ENCODE measurements at regions not wholly inside any gene's neighbourhood (a gene's known extent, or its start where the extent isn't known, plus 50 kb on each side); places are given as distances from the start of the nearest gene placed in this dataset.

DNA sequence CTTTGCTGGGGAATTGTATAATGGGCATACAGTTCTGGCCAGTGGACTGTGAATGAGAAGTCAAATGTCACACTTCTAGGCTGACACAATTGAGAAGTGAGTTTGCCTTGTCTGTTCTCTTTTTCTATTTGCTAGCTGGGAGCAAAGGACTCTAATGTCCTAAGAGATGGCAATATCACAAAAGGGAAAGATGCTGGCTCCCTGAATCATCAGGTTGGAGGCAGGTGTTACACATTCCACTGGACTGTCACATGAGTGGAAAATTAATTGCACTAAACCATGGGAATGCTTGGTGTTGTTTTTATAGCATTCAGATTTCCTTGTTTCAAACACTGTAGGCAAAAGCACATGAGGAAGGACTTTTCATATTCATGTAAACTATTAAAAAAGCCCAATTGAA, 388.3 kb downstream of the ADAM29 start (continued):
- TF ChIP-seq CREM (CRISPR knock-in tag; IDR thresholded peaks at IDR 0.05): no peak
- TF ChIP-seq, protein P1, sequence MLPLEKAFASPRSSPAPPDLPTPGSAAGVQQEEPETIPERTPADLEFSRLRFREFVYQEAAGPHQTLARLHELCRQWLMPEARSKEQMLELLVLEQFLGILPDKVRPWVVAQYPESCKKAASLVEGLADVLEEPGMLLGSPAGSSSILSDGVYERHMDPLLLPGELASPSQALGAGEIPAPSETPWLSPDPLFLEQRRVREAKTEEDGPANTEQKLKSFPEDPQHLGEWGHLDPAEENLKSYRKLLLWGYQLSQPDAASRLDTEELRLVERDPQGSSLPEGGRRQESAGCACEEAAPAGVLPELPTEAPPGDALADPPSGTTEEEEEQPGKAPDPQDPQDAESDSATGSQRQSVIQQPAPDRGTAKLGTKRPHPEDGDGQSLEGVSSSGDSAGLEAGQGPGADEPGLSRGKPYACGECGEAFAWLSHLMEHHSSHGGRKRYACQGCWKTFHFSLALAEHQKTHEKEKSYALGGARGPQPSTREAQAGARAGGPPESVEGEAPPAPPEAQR (CRISPR knock-in tag; IDR thresholded peaks at IDR 0.05): no peak
- TF ChIP-seq MYBL2 (CRISPR knock-in tag; IDR thresholded peaks at IDR 0.05): no peak
- no peak for TF ChIP-seq ZNF121 (CRISPR knock-in tag; IDR thresholded peaks at IDR 0.05)
- no peak for TF ChIP-seq MAX (CRISPR knock-in tag; IDR thresholded peaks at IDR 0.05)
- no peak for TF ChIP-seq GRHL2 (CRISPR knock-in tag; IDR thresholded peaks at IDR 0.05; ENCODE audit: insufficient replicate concordance, severe bottlenecking)
- TF ChIP-seq GTF2I (CRISPR knock-in tag; conservative IDR thresholded peaks at IDR 0.05): no peak
- TF ChIP-seq ZNF232 (CRISPR knock-in tag; IDR thresholded peaks at IDR 0.05): no peak
- no peak for TF ChIP-seq ZNF423 (CRISPR knock-in tag; IDR thresholded peaks at IDR 0.05)
- TF ChIP-seq TCF7 (CRISPR knock-in tag; IDR thresholded peaks at IDR 0.05; ENCODE audit: low read depth): no peak
- TF ChIP-seq ATF3 (CRISPR knock-in tag; conservative IDR thresholded peaks at IDR 0.05): no peak

- ATAC-seq: no peak
- Mint-ChIP-seq H3K4me3 (no peak overlapping the region), H3K36me3 (no peaks in the 10 kb centered on the region), H3K27me3 (ENCODE audit: low read depth) (no peaks in the 10 kb centered on the region), H3K4me1 (no peaks in the 10 kb centered on the region), H3K27ac (no peak overlapping the region), H3K9me3 (no peaks in the 10 kb centered on the region)
- TF ChIP-seq ATF6 (CRISPR knock-in tag; IDR thresholded peaks at IDR 0.05) (no peak), ZNF232 (CRISPR knock-in tag; IDR thresholded peaks at IDR 0.05) (no peak), GTF2I (CRISPR knock-in tag; conservative IDR thresholded peaks at IDR 0.05) (no peak)
- TF ChIP-seq, protein P2, sequence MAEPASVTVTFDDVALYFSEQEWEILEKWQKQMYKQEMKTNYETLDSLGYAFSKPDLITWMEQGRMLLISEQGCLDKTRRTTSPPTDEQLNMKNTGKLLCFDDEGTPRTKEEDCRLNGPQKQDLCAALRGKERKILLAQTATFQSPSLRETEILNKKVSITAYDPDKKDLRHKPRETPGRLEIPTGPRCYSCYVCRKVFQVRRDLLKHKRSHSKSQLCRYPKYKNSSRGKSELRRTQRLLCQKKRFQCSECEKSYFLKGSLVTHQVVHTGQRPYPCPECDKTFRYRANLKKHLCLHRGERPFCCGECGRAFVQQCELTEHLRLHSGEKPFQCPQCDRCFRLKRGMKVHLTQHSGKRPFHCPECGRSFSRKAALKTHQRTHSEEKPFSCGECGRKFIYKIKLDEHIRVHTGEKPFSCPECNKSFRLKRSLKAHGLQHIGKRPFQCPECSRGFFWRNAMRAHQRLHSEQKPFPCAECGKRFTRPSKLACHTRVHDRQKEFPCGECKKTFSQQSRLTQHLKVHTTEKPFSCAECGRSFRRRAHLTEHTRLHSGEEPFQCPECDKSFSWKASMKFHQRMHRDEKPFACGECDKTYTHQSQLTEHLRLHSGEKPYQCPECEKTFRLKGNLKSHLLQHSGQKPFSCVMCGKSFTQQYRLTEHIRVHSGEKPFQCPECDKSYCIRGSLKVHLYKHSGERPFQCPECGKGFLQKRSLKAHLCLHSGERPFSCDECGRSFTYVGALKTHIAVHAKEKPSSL (CRISPR knock-in tag; conservative IDR thresholded peaks at IDR 0.05): no peak
- TF ChIP-seq, protein P3, sequence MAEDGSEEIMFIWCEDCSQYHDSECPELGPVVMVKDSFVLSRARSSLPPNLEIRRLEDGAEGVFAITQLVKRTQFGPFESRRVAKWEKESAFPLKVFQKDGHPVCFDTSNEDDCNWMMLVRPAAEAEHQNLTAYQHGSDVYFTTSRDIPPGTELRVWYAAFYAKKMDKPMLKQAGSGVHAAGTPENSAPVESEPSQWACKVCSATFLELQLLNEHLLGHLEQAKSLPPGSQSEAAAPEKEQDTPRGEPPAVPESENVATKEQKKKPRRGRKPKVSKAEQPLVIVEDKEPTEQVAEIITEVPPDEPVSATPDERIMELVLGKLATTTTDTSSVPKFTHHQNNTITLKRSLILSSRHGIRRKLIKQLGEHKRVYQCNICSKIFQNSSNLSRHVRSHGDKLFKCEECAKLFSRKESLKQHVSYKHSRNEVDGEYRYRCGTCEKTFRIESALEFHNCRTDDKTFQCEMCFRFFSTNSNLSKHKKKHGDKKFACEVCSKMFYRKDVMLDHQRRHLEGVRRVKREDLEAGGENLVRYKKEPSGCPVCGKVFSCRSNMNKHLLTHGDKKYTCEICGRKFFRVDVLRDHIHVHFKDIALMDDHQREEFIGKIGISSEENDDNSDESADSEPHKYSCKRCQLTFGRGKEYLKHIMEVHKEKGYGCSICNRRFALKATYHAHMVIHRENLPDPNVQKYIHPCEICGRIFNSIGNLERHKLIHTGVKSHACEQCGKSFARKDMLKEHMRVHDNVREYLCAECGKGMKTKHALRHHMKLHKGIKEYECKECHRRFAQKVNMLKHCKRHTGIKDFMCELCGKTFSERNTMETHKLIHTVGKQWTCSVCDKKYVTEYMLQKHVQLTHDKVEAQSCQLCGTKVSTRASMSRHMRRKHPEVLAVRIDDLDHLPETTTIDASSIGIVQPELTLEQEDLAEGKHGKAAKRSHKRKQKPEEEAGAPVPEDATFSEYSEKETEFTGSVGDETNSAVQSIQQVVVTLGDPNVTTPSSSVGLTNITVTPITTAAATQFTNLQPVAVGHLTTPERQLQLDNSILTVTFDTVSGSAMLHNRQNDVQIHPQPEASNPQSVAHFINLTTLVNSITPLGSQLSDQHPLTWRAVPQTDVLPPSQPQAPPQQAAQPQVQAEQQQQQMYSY (CRISPR knock-in tag; IDR thresholded peaks at IDR 0.05): no peak
- POLR2A ChIA-PET: no interaction called here
- CTCF ChIA-PET: no interaction called here
- no peak for DNase-seq (ENCODE audit: low spot score)
These were observed 389.2 kb downstream of the ADAM29 start for GRCh38 chr4:175307326-175307725.

GRCh38 chr4:175308236-175308635, 390.1 kb downstream of the ADAM29 start:
- ATAC-seq: no peak
- CTCF ChIA-PET: no interaction called here
- POLR2A ChIA-PET: no interaction called here
- TF ChIP-seq, protein P4, sequence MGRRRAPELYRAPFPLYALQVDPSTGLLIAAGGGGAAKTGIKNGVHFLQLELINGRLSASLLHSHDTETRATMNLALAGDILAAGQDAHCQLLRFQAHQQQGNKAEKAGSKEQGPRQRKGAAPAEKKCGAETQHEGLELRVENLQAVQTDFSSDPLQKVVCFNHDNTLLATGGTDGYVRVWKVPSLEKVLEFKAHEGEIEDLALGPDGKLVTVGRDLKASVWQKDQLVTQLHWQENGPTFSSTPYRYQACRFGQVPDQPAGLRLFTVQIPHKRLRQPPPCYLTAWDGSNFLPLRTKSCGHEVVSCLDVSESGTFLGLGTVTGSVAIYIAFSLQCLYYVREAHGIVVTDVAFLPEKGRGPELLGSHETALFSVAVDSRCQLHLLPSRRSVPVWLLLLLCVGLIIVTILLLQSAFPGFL (CRISPR knock-in tag; IDR thresholded peaks at IDR 0.05; ENCODE audit: borderline replicate concordance): no peak
- no peak for TF ChIP-seq IRF2 (CRISPR knock-in tag; IDR thresholded peaks at IDR 0.05; ENCODE audit: borderline replicate concordance, low read depth)
- TF ChIP-seq, protein P5, sequence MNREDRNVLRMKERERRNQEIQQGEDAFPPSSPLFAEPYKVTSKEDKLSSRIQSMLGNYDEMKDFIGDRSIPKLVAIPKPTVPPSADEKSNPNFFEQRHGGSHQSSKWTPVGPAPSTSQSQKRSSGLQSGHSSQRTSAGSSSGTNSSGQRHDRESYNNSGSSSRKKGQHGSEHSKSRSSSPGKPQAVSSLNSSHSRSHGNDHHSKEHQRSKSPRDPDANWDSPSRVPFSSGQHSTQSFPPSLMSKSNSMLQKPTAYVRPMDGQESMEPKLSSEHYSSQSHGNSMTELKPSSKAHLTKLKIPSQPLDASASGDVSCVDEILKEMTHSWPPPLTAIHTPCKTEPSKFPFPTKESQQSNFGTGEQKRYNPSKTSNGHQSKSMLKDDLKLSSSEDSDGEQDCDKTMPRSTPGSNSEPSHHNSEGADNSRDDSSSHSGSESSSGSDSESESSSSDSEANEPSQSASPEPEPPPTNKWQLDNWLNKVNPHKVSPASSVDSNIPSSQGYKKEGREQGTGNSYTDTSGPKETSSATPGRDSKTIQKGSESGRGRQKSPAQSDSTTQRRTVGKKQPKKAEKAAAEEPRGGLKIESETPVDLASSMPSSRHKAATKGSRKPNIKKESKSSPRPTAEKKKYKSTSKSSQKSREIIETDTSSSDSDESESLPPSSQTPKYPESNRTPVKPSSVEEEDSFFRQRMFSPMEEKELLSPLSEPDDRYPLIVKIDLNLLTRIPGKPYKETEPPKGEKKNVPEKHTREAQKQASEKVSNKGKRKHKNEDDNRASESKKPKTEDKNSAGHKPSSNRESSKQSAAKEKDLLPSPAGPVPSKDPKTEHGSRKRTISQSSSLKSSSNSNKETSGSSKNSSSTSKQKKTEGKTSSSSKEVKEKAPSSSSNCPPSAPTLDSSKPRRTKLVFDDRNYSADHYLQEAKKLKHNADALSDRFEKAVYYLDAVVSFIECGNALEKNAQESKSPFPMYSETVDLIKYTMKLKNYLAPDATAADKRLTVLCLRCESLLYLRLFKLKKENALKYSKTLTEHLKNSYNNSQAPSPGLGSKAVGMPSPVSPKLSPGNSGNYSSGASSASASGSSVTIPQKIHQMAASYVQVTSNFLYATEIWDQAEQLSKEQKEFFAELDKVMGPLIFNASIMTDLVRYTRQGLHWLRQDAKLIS (CRISPR knock-in tag; IDR thresholded peaks at IDR 0.05; ENCODE audit: borderline replicate concordance): no peak
- TF ChIP-seq, protein P6, sequence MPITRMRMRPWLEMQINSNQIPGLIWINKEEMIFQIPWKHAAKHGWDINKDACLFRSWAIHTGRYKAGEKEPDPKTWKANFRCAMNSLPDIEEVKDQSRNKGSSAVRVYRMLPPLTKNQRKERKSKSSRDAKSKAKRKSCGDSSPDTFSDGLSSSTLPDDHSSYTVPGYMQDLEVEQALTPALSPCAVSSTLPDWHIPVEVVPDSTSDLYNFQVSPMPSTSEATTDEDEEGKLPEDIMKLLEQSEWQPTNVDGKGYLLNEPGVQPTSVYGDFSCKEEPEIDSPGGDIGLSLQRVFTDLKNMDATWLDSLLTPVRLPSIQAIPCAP (CRISPR knock-in tag; IDR thresholded peaks at IDR 0.05): no peak

More at GRCh38 chr4:175308236-175308635, 390.1 kb downstream of the ADAM29 start:
- no peak overlapping the region for H3K27ac Mint-ChIP-seq
- no peak overlapping the region for H3K4me3 Mint-ChIP-seq
- no peaks in the 10 kb centered on the region for H3K27me3 Mint-ChIP-seq (ENCODE audit: low read depth)
- H3K4me1 Mint-ChIP-seq: no peaks in the 10 kb centered on the region
- no peaks in the 10 kb centered on the region for H3K36me3 Mint-ChIP-seq
- no peaks in the 10 kb centered on the region for H3K9me3 Mint-ChIP-seq
- DNase-seq (ENCODE audit: low spot score): no peak

All from WTC11 (cell line).